ENCODE measurements at regions not wholly inside any gene's neighbourhood (a gene's known extent, or its start where the extent isn't known, plus 50 kb on each side); places are given as distances from the start of the nearest gene placed in this dataset.

GRCh38 chr5:28809811-28810750, 1771.7 kb upstream of the CDH9 start:
- H2BK12ac ChIP-seq (ENCODE audit: insufficient read length, low read depth, low read length), result no peak overlapping the region
- H3K36me3 Mint-ChIP-seq (ENCODE audit: insufficient read depth in 1 of 3, low read depth in 3 of 3), result no peaks in the 10 kb centered on the region
- no peaks in the 10 kb centered on the region for H3K9me3 ChIP-seq (ENCODE audit: control insufficient read depth, low read depth, low read length)
- H3K9me3 Mint-ChIP-seq, result no peaks in the 10 kb centered on the region
- H3K4me1 Mint-ChIP-seq, result no peaks in the 10 kb centered on the region
- H3K79me1 ChIP-seq (ENCODE audit: insufficient read depth, low read depth, low read length, poor library complexity, severe bottlenecking), result no peaks in the 10 kb centered on the region
- H4K91ac ChIP-seq (ENCODE audit: insufficient read length, low read depth, low read length), result no peak overlapping the region
- no peak overlapping the region for H3K23ac ChIP-seq (ENCODE audit: insufficient read length, low read depth, low read length)
- H4K8ac ChIP-seq (replicated peaks; ENCODE audit: insufficient read length, low read depth, low read length), result no peak overlapping the region
- H3K4me1 ChIP-seq (ENCODE audit: insufficient read depth, low read length), result no peaks in the 10 kb centered on the region
- H3K9ac ChIP-seq (ENCODE audit: extremely low read depth, insufficient read length, low read length), result no peak overlapping the region
- H3K56ac ChIP-seq (ENCODE audit: insufficient read length, low read depth, low read length), result no peak overlapping the region
- no peak overlapping the region for H2BK20ac ChIP-seq (ENCODE audit: low read depth, low read length, poor library complexity, severe bottlenecking)
- TF ChIP-seq CTCF (conservative IDR thresholded peaks at IDR 0.05), result no peak
- no peak overlapping the region for H3K4me2 ChIP-seq (ENCODE audit: insufficient read depth, insufficient read length, low read length)
- no CpG with 5 or more reads among the region's 56 CpGs for WGBS (ENCODE audit: extremely low coverage, insufficient read length, low lambda C conversion rate)
- H3K4ac ChIP-seq (ENCODE audit: low read depth, low read length), result no peak overlapping the region
- H2BK15ac ChIP-seq (ENCODE audit: low read depth, low read length), result no peak overlapping the region
- H3K27me3 Mint-ChIP-seq (ENCODE audit: low read depth), result no peaks in the 10 kb centered on the region
- no peaks in the 10 kb centered on the region for H4K20me1 ChIP-seq (ENCODE audit: control insufficient read depth, insufficient read depth, insufficient read length)
- no peak overlapping the region for H3K4me3 Mint-ChIP-seq
- H2BK5ac ChIP-seq (ENCODE audit: insufficient read length, low read length), result no peak overlapping the region
- H3K23me2 ChIP-seq (ENCODE audit: insufficient read length, low read depth, low read length, poor library complexity, severe bottlenecking), result no peaks in the 10 kb centered on the region
- H3K79me2 ChIP-seq (ENCODE audit: insufficient read depth, low read length), result no peaks in the 10 kb centered on the region
- no peak overlapping the region for H3T11ph ChIP-seq (ENCODE audit: low read length)
- H2AK5ac ChIP-seq (ENCODE audit: insufficient read length, low read length), result no peak overlapping the region
- H2BK120ac ChIP-seq (ENCODE audit: low read depth, low read length, poor library complexity, severe bottlenecking), result no peak overlapping the region
- no peak overlapping the region for H3K27ac Mint-ChIP-seq
- H4K5ac ChIP-seq (ENCODE audit: insufficient read length, low read depth, low read length), result no peak overlapping the region
- no peak overlapping the region for H3K27ac ChIP-seq (ENCODE audit: insufficient read length, low read depth, low read length)
- no peak overlapping the region for H3K14ac ChIP-seq (ENCODE audit: insufficient read depth, low read length)
- H2AFZ ChIP-seq (ENCODE audit: low read length), result no peak overlapping the region
- DNase-seq, result no peak
- no peaks in the 10 kb centered on the region for H3K27me3 ChIP-seq (ENCODE audit: insufficient read depth, low read length)
- no peak overlapping the region for H3K18ac ChIP-seq (ENCODE audit: insufficient read length, low read depth, low read length)

Data from H9 (cell line).